ENCODE measurements at regions not wholly inside any gene's neighbourhood (a gene's known extent, or its start where the extent isn't known, plus 50 kb on each side); places are given as distances from the start of the nearest gene placed in this dataset.

- no peaks in the 10 kb centered on the region for H3K4me1 ChIP-seq (ENCODE audit: control insufficient read depth, insufficient read depth, low read length)
- no peak overlapping the region for H3K27ac ChIP-seq (ENCODE audit: low read length)
- H3K36me3 ChIP-seq (ENCODE audit: control insufficient read depth, insufficient read depth, low read length), result no peaks in the 10 kb centered on the region
- no peak overlapping the region for H3K4me3 ChIP-seq (ENCODE audit: low read length)
- H3K27me3 ChIP-seq (ENCODE audit: control insufficient read depth, insufficient read depth, low read length), result no peaks in the 10 kb centered on the region
- H3K9me3 ChIP-seq (ENCODE audit: control insufficient read depth, insufficient read depth, low read length), result no peaks in the 10 kb centered on the region
- DNase-seq (ENCODE audit: low read depth, low spot score), result no peak
- no CpG with 5 or more reads among the region's 2 CpGs for WGBS (ENCODE audit: insufficient coverage, insufficient read length)
Measured at GRCh38 chr2:209094221-209094620, 329.6 kb upstream of the MAP2 start.

GRCh38 chr2:209095432-209095831 is 328.4 kb upstream of the MAP2 start:
- Histone ChIP-seq H3K4me1 (ENCODE audit: control insufficient read depth, insufficient read depth, low read length) (no peaks in the 10 kb centered on the region), H3K36me3 (ENCODE audit: control insufficient read depth, insufficient read depth, low read length) (no peaks in the 10 kb centered on the region), H3K9me3 (ENCODE audit: control insufficient read depth, insufficient read depth, low read length) (no peaks in the 10 kb centered on the region), H3K27ac (ENCODE audit: low read length) (no peak overlapping the region), H3K4me3 (ENCODE audit: low read length) (no peak overlapping the region), H3K27me3 (ENCODE audit: control insufficient read depth, insufficient read depth, low read length) (no peaks in the 10 kb centered on the region)
- whole genome bisulfite sequencing (ENCODE audit: insufficient coverage, insufficient read length), result no CpG with 5 or more reads among the region's 2 CpGs
- DNase-seq (ENCODE audit: low read depth, low spot score), result no peak

DNA sequence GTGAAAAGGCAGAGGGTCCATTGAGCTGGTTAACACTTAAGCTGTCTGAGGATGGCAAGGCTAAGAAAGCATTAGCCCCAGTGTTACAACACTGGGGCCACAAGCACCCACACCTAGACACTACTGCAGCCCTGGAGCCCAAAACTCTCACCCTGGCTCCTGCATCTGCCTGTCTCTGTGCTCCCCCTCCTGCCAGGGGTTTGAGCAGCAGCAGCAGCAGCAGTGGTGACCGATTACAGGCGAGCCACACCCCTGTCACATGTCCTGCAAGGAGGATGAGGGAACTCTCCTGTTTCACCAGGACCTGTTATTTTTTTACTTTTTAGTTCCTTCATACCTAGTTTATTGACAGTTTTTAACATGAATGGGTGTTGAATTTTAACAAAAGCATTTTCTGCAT is 326.7 kb upstream of the MAP2 start:
- Histone ChIP-seq H3K27ac (ENCODE audit: low read length) (no peak overlapping the region), H3K9me3 (ENCODE audit: control insufficient read depth, insufficient read depth, low read length) (no peaks in the 10 kb centered on the region), H3K4me3 (ENCODE audit: low read length) (no peak overlapping the region), H3K4me1 (ENCODE audit: control insufficient read depth, insufficient read depth, low read length) (no peaks in the 10 kb centered on the region), H3K27me3 (ENCODE audit: control insufficient read depth, insufficient read depth, low read length) (no peaks in the 10 kb centered on the region), H3K36me3 (ENCODE audit: control insufficient read depth, insufficient read depth, low read length) (no peaks in the 10 kb centered on the region)
- DNase-seq (ENCODE audit: low read depth, low spot score), result no peak
- no CpG with 5 or more reads among the region's 2 CpGs for WGBS (ENCODE audit: insufficient coverage, insufficient read length)

DNA sequence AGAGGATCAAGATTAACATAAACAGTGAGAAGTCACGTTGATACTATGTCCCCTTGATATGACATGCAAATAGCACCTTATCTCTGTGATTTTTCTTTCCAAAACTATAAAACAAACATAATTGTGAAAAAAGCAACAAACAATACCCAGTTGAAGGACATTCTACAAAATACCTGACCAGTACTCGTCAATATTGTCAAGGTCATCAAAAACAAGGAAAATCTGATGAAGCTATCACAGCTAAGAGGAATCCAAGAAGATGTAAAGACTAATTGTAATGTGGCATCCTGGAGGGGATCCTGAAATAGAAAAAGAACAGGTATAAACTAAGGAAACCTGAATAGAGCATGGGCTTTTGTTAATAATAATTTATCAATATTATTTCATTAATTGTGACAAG is 321.5 kb upstream of the MAP2 start:
- no peaks in the 10 kb centered on the region for H3K9me3 ChIP-seq (ENCODE audit: control insufficient read depth, insufficient read depth, low read length)
- WGBS (ENCODE audit: insufficient coverage, insufficient read length), result no CpG with 5 or more reads among the region's 2 CpGs
- H3K27ac ChIP-seq (ENCODE audit: low read length), result no peak overlapping the region
- H3K36me3 ChIP-seq (ENCODE audit: control insufficient read depth, insufficient read depth, low read length), result no peaks in the 10 kb centered on the region
- no peaks in the 10 kb centered on the region for H3K27me3 ChIP-seq (ENCODE audit: control insufficient read depth, insufficient read depth, low read length)
- H3K4me3 ChIP-seq (ENCODE audit: low read length), result no peak overlapping the region
- DNase-seq (ENCODE audit: low read depth, low spot score), result no peak
- no peaks in the 10 kb centered on the region for H3K4me1 ChIP-seq (ENCODE audit: control insufficient read depth, insufficient read depth, low read length)

DNA sequence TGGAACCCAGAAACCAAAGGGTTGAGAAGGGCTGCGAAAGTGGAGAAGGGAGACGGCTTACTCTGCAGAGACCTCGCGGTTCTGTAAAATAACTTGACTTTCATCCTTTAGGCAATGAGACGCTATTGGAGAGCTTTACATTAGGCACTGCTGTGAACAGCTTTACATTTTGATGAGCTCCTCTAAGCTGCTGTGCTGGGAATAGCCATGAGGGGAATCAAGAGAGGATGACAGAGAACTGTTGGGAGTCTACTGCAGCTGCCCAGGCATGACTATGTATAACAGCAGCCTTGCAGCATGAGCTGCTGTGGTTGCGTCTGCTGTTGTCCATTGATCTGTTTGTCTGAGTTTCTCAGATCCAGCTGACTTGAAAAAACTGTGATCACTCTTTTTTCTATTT is 310.8 kb upstream of the MAP2 start:
- Histone ChIP-seq H3K36me3 (ENCODE audit: control insufficient read depth, insufficient read depth, low read length) (no peaks in the 10 kb centered on the region), H3K4me1 (ENCODE audit: control insufficient read depth, insufficient read depth, low read length) (peaks cover 5% of the 10 kb centered on the region; the same call in 1 of the 2 replicates), H3K4me3 (ENCODE audit: low read length) (no peak overlapping the region), H3K9me3 (ENCODE audit: control insufficient read depth, insufficient read depth, low read length) (no peaks in the 10 kb centered on the region), H3K27me3 (ENCODE audit: control insufficient read depth, insufficient read depth, low read length) (no peaks in the 10 kb centered on the region), H3K27ac (ENCODE audit: low read length) (no peak overlapping the region)
- peak; percentile 13 for DNase-seq (ENCODE audit: low read depth, low spot score)
- no CpG with 5 or more reads among the region's 6 CpGs for WGBS (ENCODE audit: insufficient coverage, insufficient read length)

GRCh38 chr2:209114588-209115240 is 309.1 kb upstream of the MAP2 start:
- Histone ChIP-seq H3K36me3 (ENCODE audit: control insufficient read depth, insufficient read depth, low read length) (no peaks in the 10 kb centered on the region), H3K27ac (ENCODE audit: low read length) (no peak overlapping the region), H3K4me3 (ENCODE audit: low read length) (no peak overlapping the region), H3K9me3 (ENCODE audit: control insufficient read depth, insufficient read depth, low read length) (no peaks in the 10 kb centered on the region), H3K4me1 (ENCODE audit: control insufficient read depth, insufficient read depth, low read length) (peaks cover 5% of the 10 kb centered on the region; the same call in 1 of the 2 replicates), H3K27me3 (ENCODE audit: control insufficient read depth, insufficient read depth, low read length) (no peaks in the 10 kb centered on the region)
- no CpG with 5 or more reads among the region's 3 CpGs for WGBS (ENCODE audit: insufficient coverage, insufficient read length)
- DNase-seq (ENCODE audit: low read depth, low spot score), result no peak

GRCh38 chr2:209121691-209122090 is 302.2 kb upstream of the MAP2 start:
- WGBS (ENCODE audit: insufficient coverage, insufficient read length), result no CpG with 5 or more reads among the region's 2 CpGs
- Histone ChIP-seq H3K27me3 (ENCODE audit: control insufficient read depth, insufficient read depth, low read length) (no peaks in the 10 kb centered on the region), H3K36me3 (ENCODE audit: control insufficient read depth, insufficient read depth, low read length) (no peaks in the 10 kb centered on the region), H3K27ac (ENCODE audit: low read length) (no peak overlapping the region), H3K9me3 (ENCODE audit: control insufficient read depth, insufficient read depth, low read length) (no peaks in the 10 kb centered on the region), H3K4me1 (ENCODE audit: control insufficient read depth, insufficient read depth, low read length) (peaks cover 1% of the 10 kb centered on the region; the same call in 1 of the 2 replicates), H3K4me3 (ENCODE audit: low read length) (no peak overlapping the region)
- no peak for DNase-seq (ENCODE audit: low read depth, low spot score)

DNA sequence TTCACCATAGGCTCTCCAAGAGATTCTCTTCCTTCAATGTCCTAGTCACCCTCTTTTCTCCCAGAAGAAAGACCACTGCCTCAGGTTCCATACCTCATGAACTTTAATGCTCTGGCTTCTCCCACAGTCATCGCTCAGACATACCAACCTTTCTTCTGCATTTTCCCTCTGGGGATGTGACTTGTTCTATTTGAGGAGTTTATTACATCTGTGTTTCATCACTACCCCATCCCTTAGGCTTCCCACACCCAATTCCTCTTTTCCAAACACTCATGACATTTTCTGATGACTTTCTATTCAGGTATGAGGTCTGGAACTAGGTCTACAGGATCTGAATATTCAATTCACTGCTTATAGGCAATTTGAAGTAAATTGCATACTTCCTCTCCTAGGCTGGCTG is 298.6 kb upstream of the MAP2 start:
- Histone ChIP-seq H3K27ac (ENCODE audit: low read length) (no peak overlapping the region), H3K4me3 (ENCODE audit: low read length) (no peak overlapping the region), H3K27me3 (ENCODE audit: control insufficient read depth, insufficient read depth, low read length) (no peaks in the 10 kb centered on the region), H3K9me3 (ENCODE audit: control insufficient read depth, insufficient read depth, low read length) (no peaks in the 10 kb centered on the region), H3K36me3 (ENCODE audit: control insufficient read depth, insufficient read depth, low read length) (no peaks in the 10 kb centered on the region), H3K4me1 (ENCODE audit: control insufficient read depth, insufficient read depth, low read length) (no peaks in the 10 kb centered on the region)
- DNase-seq (ENCODE audit: low read depth, low spot score), result no peak
- no CpG with 5 or more reads among the region's 1 CpG for WGBS (ENCODE audit: insufficient coverage, insufficient read length)

DNA sequence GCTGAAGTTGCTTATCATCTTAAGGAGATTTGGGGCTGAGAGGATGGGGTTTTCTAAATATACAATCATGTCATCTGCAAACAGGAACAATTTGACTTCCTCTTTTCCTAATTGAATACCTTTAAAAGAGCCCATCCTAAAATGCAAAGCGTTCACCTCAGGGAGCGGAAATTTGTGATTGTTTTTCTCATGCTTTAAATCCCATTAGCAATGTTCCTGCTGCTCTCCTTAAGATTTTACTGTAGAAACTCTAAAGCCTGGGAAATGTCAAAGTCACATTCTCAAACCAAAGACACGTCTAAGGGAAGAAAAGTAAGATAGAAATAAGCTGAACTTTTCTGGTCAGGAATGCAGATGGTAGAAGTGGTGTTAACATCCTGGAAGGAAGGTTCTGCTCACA is 285.8 kb upstream of the MAP2 start:
- H3K4me1 ChIP-seq (ENCODE audit: control insufficient read depth, insufficient read depth, low read length), result no peaks in the 10 kb centered on the region
- H3K9me3 ChIP-seq (ENCODE audit: control insufficient read depth, insufficient read depth, low read length), result no peaks in the 10 kb centered on the region
- H3K4me3 ChIP-seq (ENCODE audit: low read length), result no peak overlapping the region
- DNase-seq (ENCODE audit: low read depth, low spot score), result peak; percentile 33
- no CpG with 5 or more reads among the region's 3 CpGs for WGBS (ENCODE audit: insufficient coverage, insufficient read length)
- no peaks in the 10 kb centered on the region for H3K36me3 ChIP-seq (ENCODE audit: control insufficient read depth, insufficient read depth, low read length)
- no peak overlapping the region for H3K27ac ChIP-seq (ENCODE audit: low read length)
- H3K27me3 ChIP-seq (ENCODE audit: control insufficient read depth, insufficient read depth, low read length), result no peaks in the 10 kb centered on the region

GRCh38 chr2:209141142-209141541 is 282.7 kb upstream of the MAP2 start:
- Histone ChIP-seq H3K27ac (ENCODE audit: low read length) (no peak overlapping the region), H3K27me3 (ENCODE audit: control insufficient read depth, insufficient read depth, low read length) (no peaks in the 10 kb centered on the region), H3K9me3 (ENCODE audit: control insufficient read depth, insufficient read depth, low read length) (no peaks in the 10 kb centered on the region), H3K36me3 (ENCODE audit: control insufficient read depth, insufficient read depth, low read length) (no peaks in the 10 kb centered on the region), H3K4me1 (ENCODE audit: control insufficient read depth, insufficient read depth, low read length) (no peaks in the 10 kb centered on the region), H3K4me3 (ENCODE audit: low read length) (no peak overlapping the region)
- DNase-seq (ENCODE audit: low read depth, low spot score), result no peak
- no CpG with 5 or more reads among the region's 3 CpGs for WGBS (ENCODE audit: insufficient coverage, insufficient read length)

DNA sequence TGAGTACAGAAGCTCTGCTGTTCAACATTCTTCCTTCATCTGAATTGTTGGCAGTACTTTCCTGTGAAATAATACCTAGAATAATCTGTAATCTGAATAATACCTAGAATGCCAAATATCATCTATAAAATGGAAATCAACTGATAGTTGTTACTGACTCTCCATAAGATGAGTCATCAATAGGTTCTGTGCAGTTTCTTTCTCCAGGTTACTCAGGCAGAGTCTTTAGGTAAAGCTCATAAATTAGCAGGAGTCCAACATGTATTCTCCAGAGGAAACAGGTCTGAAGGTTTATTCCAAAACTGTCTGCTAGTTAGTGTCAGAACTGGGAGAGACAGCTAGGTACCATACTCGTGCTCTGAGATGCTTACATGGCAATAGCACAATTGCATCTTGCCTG is 282.0 kb upstream of the MAP2 start:
- H3K36me3 ChIP-seq (ENCODE audit: control insufficient read depth, insufficient read depth, low read length), result no peaks in the 10 kb centered on the region
- H3K27me3 ChIP-seq (ENCODE audit: control insufficient read depth, insufficient read depth, low read length), result no peaks in the 10 kb centered on the region
- no peak for DNase-seq (ENCODE audit: low read depth, low spot score)
- H3K27ac ChIP-seq (ENCODE audit: low read length), result no peak overlapping the region
- no CpG with 5 or more reads among the region's 1 CpG for WGBS (ENCODE audit: insufficient coverage, insufficient read length)
- H3K9me3 ChIP-seq (ENCODE audit: control insufficient read depth, insufficient read depth, low read length), result no peaks in the 10 kb centered on the region
- H3K4me1 ChIP-seq (ENCODE audit: control insufficient read depth, insufficient read depth, low read length), result no peaks in the 10 kb centered on the region; the same call in 1 of the 2 replicates
- no peak overlapping the region for H3K4me3 ChIP-seq (ENCODE audit: low read length)
